ENCODE measurements at regions not wholly inside any gene's neighbourhood (a gene's known extent, or its start where the extent isn't known, plus 50 kb on each side); places are given as distances from the start of the nearest gene placed in this dataset.

GRCh38 chr4:156185514-156186055 lies 231.9 kb upstream of the CTSO start:
- ChIA-PET POLR2A (ENCODE audit: unreplicated experiment) (no interaction called here), CTCF (interaction anchor here (0.7 to 1.1 kb wide), 2 partner anchors 11 to 15 kb away, joined by 3 read pairs; no protein-coding TSS in a partner anchor)
- H4K8ac ChIP-seq (ENCODE audit: low read depth in 2 of 2, low read length in 2 of 2) = no peak overlapping the region
- intact Hi-C loops (cut with micrococcal nuclease) = no loop called here
- no peak overlapping the region for H3K14ac ChIP-seq (replicated peaks; ENCODE audit: low read depth, low read length)
- H3K27ac ChIP-seq (ENCODE audit: insufficient read depth, low read length) = no peak overlapping the region
- no peaks in the 10 kb centered on the region for H3K9me1 ChIP-seq (ENCODE audit: insufficient read depth, low read length)
- no peaks in the 10 kb centered on the region for H3K79me1 ChIP-seq (ENCODE audit: low read depth in 1 of 2, low read length in 2 of 2)
- no peak overlapping the region for H3K23ac ChIP-seq (ENCODE audit: low read depth, low read length)
- no TSS peak for BruUV-seq (replicated peaks)
- no peak overlapping the region for H2AFZ ChIP-seq (replicated peaks; ENCODE audit: low read length, poor library complexity)
- no peaks in the 10 kb centered on the region for H3K9me3 ChIP-seq (ENCODE audit: control insufficient read depth, insufficient read depth, low read length)
- H3K4me3 ChIP-seq (ENCODE audit: insufficient read depth, low read depth, low read length) = no peak overlapping the region
- no peak overlapping the region for H2BK20ac ChIP-seq (ENCODE audit: low read depth, low read length)
- no peak overlapping the region for H4K91ac ChIP-seq (ENCODE audit: insufficient read depth, low read depth, low read length)
- no peaks in the 10 kb centered on the region for H3K4me1 ChIP-seq (ENCODE audit: control insufficient read depth, insufficient read depth, low read length)
- no peaks in the 10 kb centered on the region for H3K36me3 ChIP-seq (ENCODE audit: control insufficient read depth, insufficient read depth, low read length)
- no peak overlapping the region for H3K18ac ChIP-seq (ENCODE audit: low read depth, low read length)
- H2AK5ac ChIP-seq (ENCODE audit: low read depth, low read length) = no peak overlapping the region
- no peak overlapping the region for H2BK120ac ChIP-seq (ENCODE audit: low read depth, low read length)
- H3K4ac ChIP-seq (ENCODE audit: low read depth, low read length) = no peak overlapping the region
- TF ChIP-seq POLR2A (IDR thresholded peaks at IDR 0.05; ENCODE audit: low read depth, low read length) (no peak), USF2 (IDR thresholded peaks at IDR 0.05; ENCODE audit: low read depth, low read length) (no peak)
- H4K20me1 ChIP-seq (ENCODE audit: insufficient read depth, low read length) = no peaks in the 10 kb centered on the region
- H3K4me2 ChIP-seq (ENCODE audit: low read depth, low read length) = no peak overlapping the region
- WGBS, 2 experiments (ENCODE audit: extremely low coverage in 2 of 2, insufficient read length in 1 of 2) = no CpG with 5 or more reads among the region's 4 CpGs
- dilution Hi-C loops (cut with HindIII; ENCODE audit: low sequenced_read_pairs, unreplicated experiment) = no loop called here
- no peak overlapping the region for H3K9ac ChIP-seq (ENCODE audit: low read depth, low read length)
- in situ Hi-C loops (cut with MboI; ENCODE audit: low sequenced_read_pairs) = no loop called here
- H3K27me3 ChIP-seq (ENCODE audit: control insufficient read depth, insufficient read depth, low read length) = no peaks in the 10 kb centered on the region
- no peak overlapping the region for H3K56ac ChIP-seq (ENCODE audit: extremely low read depth, insufficient read depth, low read length)
- H2BK15ac ChIP-seq (ENCODE audit: low read depth, low read length) = no peak overlapping the region
- ATAC-seq (ENCODE audit: low read depth) = no peak
- no peak overlapping the region for H4K5ac ChIP-seq (ENCODE audit: low read depth, low read length)
- H2BK5ac ChIP-seq (ENCODE audit: low read depth, low read length, poor library complexity, severe bottlenecking) = no peak overlapping the region
- no peak for DNase-seq
- H2AK9ac ChIP-seq (replicated peaks; ENCODE audit: low read depth, low read length, poor library complexity) = peak overlapping the region; percentile 42
